GM12878 (cell line): ENCODE measurements at regions not wholly inside any gene's neighbourhood (a gene's known extent, or its start where the extent isn't known, plus 50 kb on each side); places are given as distances from the start of the nearest gene placed in this dataset.

Experiments used
- ATAC-seq: fragments of 200-7000 bp; cut with Tn5 transposase; 3 replicates; pipeline ENCODE4 v1.9.1; 2020; ENCODE audit warnings: mild to moderate bottlenecking, moderate library complexity
- BruUV-seq: library from RNA; stranded (reverse); fragments of 400-500 nt; replicated peaks from 2 replicates; lab custom pipeline; 2021; lab: Mats Ljungman, UMichigan
- CTCF ChIA-PET: fragments of 300-600 bp; sonication (Branson Sonifier 250); formaldehyde crosslinking; extraction: SDS; loops from one replicate; lab custom pipeline; 2021; ENCODE audit warnings: inconsistent platforms; lab: Yijun Ruan, JAX
- POLR2A ChIA-PET: fragments of 350-600 bp; formaldehyde crosslinking; extraction: SDS; loops from one replicate; lab custom pipeline; 2021; ENCODE audit warnings: inconsistent platforms; lab: Charles Lee
- RAD21 ChIA-PET: fragments of 300-600 bp; sonication (Branson Sonifier 250); formaldehyde crosslinking; loops from one replicate; lab custom pipeline; 2023; ENCODE audit warnings: antibody characterized with exemption; ENCODE audit not compliant: unreplicated experiment; lab: Charles Lee
- SMC1A ChIA-PET: fragments of 300-600 bp; sonication (Branson Sonifier 250); formaldehyde crosslinking; loops from one replicate; lab custom pipeline; 2023; ENCODE audit not compliant: unreplicated experiment, uncharacterized antibody; lab: Charles Lee
- DNase-seq: peaks from one replicate; pipeline ENCODE4 v3.0.0-alpha.2; 2011; ENCODE audit warnings: low read depth, low spot score
- FAIRE-seq: peaks from 3 replicates; lab custom pipeline; 2011; peaks lifted over from hg19 to GRCh38; lab: Jason Lieb, UNC
- H2AFZ ChIP-seq: 2 replicates; pipeline ENCODE4 v1.6.0; 2011; ENCODE audit warnings: low read depth, low read length, control low read depth; ENCODE audit not compliant: control insufficient read depth
- H3K27ac ChIP-seq: 2 replicates; pipeline ENCODE4 v1.5.1; 2011; ENCODE audit warnings: control low read depth; ENCODE audit not compliant: control insufficient read depth, insufficient read depth
- H3K27me3 ChIP-seq, 2 experiments: replicated peaks in 1 of 2; 2 replicates each; pipeline versions ENCODE4 v1.6.0 to v1.6.1; 2011; ENCODE audit warnings: low read length in 1 of 2; ENCODE audit not compliant: control insufficient read depth in 2 of 2, insufficient read depth in 2 of 2
- H3K36me3 ChIP-seq, 2 experiments: 2 replicates each; pipeline ENCODE4 v1.5.1; 2011; ENCODE audit warnings: low read length in 1 of 2; ENCODE audit not compliant: control insufficient read depth in 2 of 2, insufficient read depth in 2 of 2
- H3K4me1 ChIP-seq: 2 replicates; pipeline ENCODE4 v1.6.1; 2011; ENCODE audit warnings: mild to moderate bottlenecking, low read length, moderate library complexity, mixed read lengths; ENCODE audit not compliant: control insufficient read depth, insufficient read depth
- H3K4me2 ChIP-seq: 2 replicates; pipeline ENCODE4 v1.6.0; 2011; ENCODE audit warnings: control low read depth; ENCODE audit not compliant: control insufficient read depth, insufficient read depth
- H3K4me3 ChIP-seq: fragments of 200-600 bp; sonication (generic); 2 replicates; pipeline ENCODE4 v1.5.1; 2016
- H3K79me2 ChIP-seq: 2 replicates; pipeline ENCODE4 v1.6.0; 2011; ENCODE audit warnings: low read length; ENCODE audit not compliant: control insufficient read depth, insufficient read depth
- H3K9ac ChIP-seq: 2 replicates; pipeline ENCODE4 v1.8.0; 2011; ENCODE audit warnings: low read length, control low read depth, mixed read lengths; ENCODE audit not compliant: control insufficient read depth, insufficient read depth
- H3K9me3 ChIP-seq: replicated peaks from 3 replicates; pipeline ENCODE4 v1.5.1; 2011; ENCODE audit warnings: mild to moderate bottlenecking, low read length; ENCODE audit not compliant: control insufficient read depth, insufficient read depth
- H4K20me1 ChIP-seq: 2 replicates; pipeline ENCODE4 v1.6.0; 2011; ENCODE audit not compliant: control insufficient read depth, insufficient read depth
- CBX3 ChIP-seq: fragments of 200-600 bp; sonication (generic); IDR thresholded peaks from 2 replicates; pipeline ENCODE4 v1.6.1; 2016; ENCODE audit warnings: low read depth, borderline replicate concordance
- MTA2 ChIP-seq: fragments of 450-650 bp; IDR thresholded peaks from 2 replicates; pipeline ENCODE4 v1.6.1; 2016; ENCODE audit warnings: low read depth, mild to moderate bottlenecking, moderate library complexity
- MXI1 ChIP-seq: fragments of 150-350 bp; IDR thresholded peaks from 2 replicates; pipeline ENCODE4 v1.6.1; 2011; ENCODE audit warnings: low read depth, mild to moderate bottlenecking, inconsistent platforms, low read length, improper control_type of control experiment
- NR2C1 ChIP-seq: fragments of 450-650 bp; IDR thresholded peaks from 2 replicates; pipeline ENCODE4 v1.6.1; 2017; ENCODE audit warnings: antibody characterized with exemption, mild to moderate bottlenecking, moderate library complexity
- POLR2AphosphoS5 ChIP-seq: IDR thresholded peaks from 2 replicates; pipeline ENCODE4 v1.6.1; 2011; ENCODE audit warnings: mild to moderate bottlenecking, low read length, inconsistent platforms
- ZNF207 ChIP-seq: fragments of 450-650 bp; IDR thresholded peaks from 2 replicates; pipeline ENCODE4 v1.6.1; 2014; ENCODE audit warnings: antibody characterized with exemption, mild to moderate bottlenecking, borderline replicate concordance
- ZNF24 ChIP-seq: fragments of 450-650 bp; IDR thresholded peaks from 2 replicates; pipeline ENCODE4 v1.6.1; 2017; ENCODE audit warnings: antibody characterized with exemption, mild to moderate bottlenecking
- WGBS: methylation state at CpG from one replicate; pipeline ENCODE4 v1.1.6; 2016; ENCODE audit warnings: low lambda C conversion rate; ENCODE audit not compliant: insufficient replicate concordance, insufficient coverage; ENCODE audit errors: missing lambda C conversion rate; 5-methylcytosine and 5-hydroxymethylcytosine counted together
- in situ Hi-C: fragments of 300-500 bp; cut with MboI; formaldehyde crosslinking; loops from 9 replicates; pipeline ENCODE4 v1.14.3; 2018; ENCODE audit warnings: mixed read lengths
- intact Hi-C: fragments of 100-400 bp; cut with micrococcal nuclease; formaldehyde crosslinking; loops from one replicate; pipeline ENCODE4 v1.14.2; 2022; ENCODE audit not compliant: unreplicated experiment
- TF ChIP-seq, protein P1 (sequence below): fragments of 450-650 bp; IDR thresholded peaks from 2 replicates; pipeline ENCODE4 v1.6.1; 2016; ENCODE audit warnings: mild to moderate bottlenecking
- TF ChIP-seq, protein P2 (sequence below): fragments of 450-650 bp; IDR thresholded peaks from 2 replicates; pipeline ENCODE4 v1.6.1; 2017; ENCODE audit warnings: borderline replicate concordance
- TF ChIP-seq, protein P3 (sequence below): IDR thresholded peaks from 2 replicates; pipeline ENCODE4 v1.6.1; 2012; ENCODE audit warnings: mild to moderate bottlenecking, low read depth, low read length

DNA sequence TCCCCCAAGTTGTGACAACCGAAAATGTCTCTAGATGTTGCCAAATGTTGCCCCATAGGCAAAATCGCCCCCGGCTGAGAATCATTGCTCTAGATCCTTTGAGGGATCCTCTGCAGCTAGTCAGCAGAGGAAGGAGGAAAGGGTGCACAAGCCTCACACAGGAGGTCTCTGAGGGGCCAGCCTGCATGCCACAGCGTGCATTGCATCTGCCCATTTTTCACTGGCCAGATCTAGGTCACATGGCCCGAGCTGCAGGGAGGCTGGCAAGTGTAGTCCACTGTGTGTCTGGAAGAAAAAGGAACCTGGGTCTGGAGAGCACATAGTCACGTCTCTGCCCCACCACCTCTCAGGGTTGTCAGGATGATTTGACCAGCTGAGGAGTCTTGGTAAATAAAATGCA, 138.2 kb downstream of the CCT6B start (continued):
- TF ChIP-seq, protein P1, sequence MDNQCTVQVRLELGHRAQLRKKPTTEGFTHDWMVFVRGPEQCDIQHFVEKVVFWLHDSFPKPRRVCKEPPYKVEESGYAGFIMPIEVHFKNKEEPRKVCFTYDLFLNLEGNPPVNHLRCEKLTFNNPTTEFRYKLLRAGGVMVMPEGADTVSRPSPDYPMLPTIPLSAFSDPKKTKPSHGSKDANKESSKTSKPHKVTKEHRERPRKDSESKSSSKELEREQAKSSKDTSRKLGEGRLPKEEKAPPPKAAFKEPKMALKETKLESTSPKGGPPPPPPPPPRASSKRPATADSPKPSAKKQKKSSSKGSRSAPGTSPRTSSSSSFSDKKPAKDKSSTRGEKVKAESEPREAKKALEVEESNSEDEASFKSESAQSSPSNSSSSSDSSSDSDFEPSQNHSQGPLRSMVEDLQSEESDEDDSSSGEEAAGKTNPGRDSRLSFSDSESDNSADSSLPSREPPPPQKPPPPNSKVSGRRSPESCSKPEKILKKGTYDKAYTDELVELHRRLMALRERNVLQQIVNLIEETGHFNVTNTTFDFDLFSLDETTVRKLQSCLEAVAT = no peak
- TF ChIP-seq, all 136 proteins: peak for 0

DNA sequence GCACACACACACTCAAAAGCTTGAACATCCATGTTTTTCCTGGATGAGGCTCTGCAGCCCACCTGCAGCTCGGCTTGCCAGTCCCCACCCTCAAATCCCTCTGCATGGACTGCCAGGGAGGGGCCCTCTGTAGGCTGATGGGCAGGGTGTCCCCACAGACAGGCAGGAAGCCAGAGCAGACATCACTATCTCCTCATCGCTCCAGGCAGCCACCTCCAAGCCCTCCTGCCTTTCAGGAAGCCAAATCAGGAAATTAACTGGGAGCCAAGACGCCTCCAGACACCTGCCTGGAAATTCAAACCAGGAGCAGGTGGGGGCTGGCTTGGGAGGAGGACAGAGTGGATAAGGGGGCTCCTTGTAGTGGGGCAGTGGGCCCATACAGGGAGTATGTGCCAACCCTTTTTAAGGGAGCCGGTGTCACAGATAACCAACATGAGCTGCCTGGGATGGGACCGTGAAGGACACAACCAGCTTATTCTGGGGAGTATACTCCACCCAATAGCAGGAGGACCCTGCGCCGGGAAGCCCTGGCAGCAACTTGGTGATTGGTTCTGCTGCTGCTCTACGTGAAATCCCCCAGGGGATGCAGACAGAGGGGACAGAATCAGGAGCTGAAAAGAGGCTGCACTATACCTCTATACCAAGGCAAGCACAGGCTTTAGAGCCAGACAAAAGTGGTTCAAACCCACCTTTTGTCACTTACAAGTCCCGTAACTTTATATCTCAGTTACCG, 139.1 kb downstream of the CCT6B start:
- Histone ChIP-seq H3K4me1 (no peaks in the 10 kb centered on the region), H3K4me2 (no peak overlapping the region), H3K4me3 (no peak overlapping the region), H3K9me3 (no peaks in the 10 kb centered on the region), H3K79me2 (no peaks in the 10 kb centered on the region), H3K27ac (no peak overlapping the region), H3K9ac (no peak overlapping the region), H2AFZ (no peak overlapping the region), H3K36me3 (no peaks in the 10 kb centered on the region), H3K27me3 (no peaks in the 10 kb centered on the region; a peak in 2 of 4 replicates), H4K20me1 (no peaks in the 10 kb centered on the region)
- BruUV-seq = no TSS peak
- ChIA-PET CTCF (no interaction called here), SMC1A (no interaction called here), RAD21 (no interaction called here), POLR2A (no interaction called here)
- DNase-seq (no peak), FAIRE-seq (no peak), ATAC-seq (no peak)
- WGBS = 35% methylated on average over 10 of the region's 10 CpGs
- intact Hi-C loops = no loop called here
- TF ChIP-seq MXI1 = no peak
- TF ChIP-seq CBX3 = no peak
- TF ChIP-seq, protein P2, sequence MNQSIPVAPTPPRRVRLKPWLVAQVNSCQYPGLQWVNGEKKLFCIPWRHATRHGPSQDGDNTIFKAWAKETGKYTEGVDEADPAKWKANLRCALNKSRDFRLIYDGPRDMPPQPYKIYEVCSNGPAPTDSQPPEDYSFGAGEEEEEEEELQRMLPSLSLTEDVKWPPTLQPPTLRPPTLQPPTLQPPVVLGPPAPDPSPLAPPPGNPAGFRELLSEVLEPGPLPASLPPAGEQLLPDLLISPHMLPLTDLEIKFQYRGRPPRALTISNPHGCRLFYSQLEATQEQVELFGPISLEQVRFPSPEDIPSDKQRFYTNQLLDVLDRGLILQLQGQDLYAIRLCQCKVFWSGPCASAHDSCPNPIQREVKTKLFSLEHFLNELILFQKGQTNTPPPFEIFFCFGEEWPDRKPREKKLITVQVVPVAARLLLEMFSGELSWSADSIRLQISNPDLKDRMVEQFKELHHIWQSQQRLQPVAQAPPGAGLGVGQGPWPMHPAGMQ = no peak
- no peak for TF ChIP-seq ZNF24
- TF ChIP-seq, protein P3, sequence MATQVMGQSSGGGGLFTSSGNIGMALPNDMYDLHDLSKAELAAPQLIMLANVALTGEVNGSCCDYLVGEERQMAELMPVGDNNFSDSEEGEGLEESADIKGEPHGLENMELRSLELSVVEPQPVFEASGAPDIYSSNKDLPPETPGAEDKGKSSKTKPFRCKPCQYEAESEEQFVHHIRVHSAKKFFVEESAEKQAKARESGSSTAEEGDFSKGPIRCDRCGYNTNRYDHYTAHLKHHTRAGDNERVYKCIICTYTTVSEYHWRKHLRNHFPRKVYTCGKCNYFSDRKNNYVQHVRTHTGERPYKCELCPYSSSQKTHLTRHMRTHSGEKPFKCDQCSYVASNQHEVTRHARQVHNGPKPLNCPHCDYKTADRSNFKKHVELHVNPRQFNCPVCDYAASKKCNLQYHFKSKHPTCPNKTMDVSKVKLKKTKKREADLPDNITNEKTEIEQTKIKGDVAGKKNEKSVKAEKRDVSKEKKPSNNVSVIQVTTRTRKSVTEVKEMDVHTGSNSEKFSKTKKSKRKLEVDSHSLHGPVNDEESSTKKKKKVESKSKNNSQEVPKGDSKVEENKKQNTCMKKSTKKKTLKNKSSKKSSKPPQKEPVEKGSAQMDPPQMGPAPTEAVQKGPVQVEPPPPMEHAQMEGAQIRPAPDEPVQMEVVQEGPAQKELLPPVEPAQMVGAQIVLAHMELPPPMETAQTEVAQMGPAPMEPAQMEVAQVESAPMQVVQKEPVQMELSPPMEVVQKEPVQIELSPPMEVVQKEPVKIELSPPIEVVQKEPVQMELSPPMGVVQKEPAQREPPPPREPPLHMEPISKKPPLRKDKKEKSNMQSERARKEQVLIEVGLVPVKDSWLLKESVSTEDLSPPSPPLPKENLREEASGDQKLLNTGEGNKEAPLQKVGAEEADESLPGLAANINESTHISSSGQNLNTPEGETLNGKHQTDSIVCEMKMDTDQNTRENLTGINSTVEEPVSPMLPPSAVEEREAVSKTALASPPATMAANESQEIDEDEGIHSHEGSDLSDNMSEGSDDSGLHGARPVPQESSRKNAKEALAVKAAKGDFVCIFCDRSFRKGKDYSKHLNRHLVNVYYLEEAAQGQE = no peak
- no peak for TF ChIP-seq NR2C1
- TF ChIP-seq MTA2 = no peak
- TF ChIP-seq POLR2AphosphoS5 = no peak
- no peak for TF ChIP-seq ZNF207
- in situ Hi-C loops = no loop called here
